Astrocyte (in vitro differentiated cells and primary cell): ENCODE measurements at regions not wholly inside any gene's neighbourhood (a gene's known extent, or its start where the extent isn't known, plus 50 kb on each side); places are given as distances from the start of the nearest gene placed in this dataset.
"Not testable (repeated sequence)": the region's sequence is repeated elsewhere in the genome, so short reads cannot be mapped to it uniquely, and the experiment has no call there.

Experiments used
- DNase-seq: peaks from one replicate; pipeline ENCODE4 v3.0.0-alpha.2; 2010; ENCODE audit warnings: low read depth
- FAIRE-seq: peaks from 2 replicates; lab custom pipeline; 2011; peaks lifted over from hg19 to GRCh38; lab: Jason Lieb, UNC
- H2AFZ ChIP-seq: 2 replicates; pipeline ENCODE4 v1.6.0; 2012; ENCODE audit warnings: low read depth, low read length, inconsistent platforms
- H3K27ac ChIP-seq: 2 replicates; pipeline ENCODE4 v1.5.1; 2011; ENCODE audit warnings: low read depth, low read length, inconsistent platforms
- H3K27me3 ChIP-seq: 2 replicates; pipeline ENCODE4 v1.6.0; 2011; ENCODE audit warnings: low read length, inconsistent platforms; ENCODE audit not compliant: insufficient read depth
- H3K36me3 ChIP-seq: 2 replicates; pipeline ENCODE4 v1.5.1; 2011; ENCODE audit warnings: low read length, inconsistent platforms; ENCODE audit not compliant: insufficient read depth
- H3K4me1 ChIP-seq: 2 replicates; pipeline ENCODE4 v1.5.1; 2011; ENCODE audit warnings: low read length, inconsistent platforms; ENCODE audit not compliant: insufficient read depth
- H3K4me2 ChIP-seq: 2 replicates; pipeline ENCODE4 v1.6.0; 2012; ENCODE audit warnings: low read length, inconsistent platforms
- H3K4me3 ChIP-seq: 2 replicates; pipeline ENCODE4 v1.5.1; 2011; ENCODE audit warnings: low read depth, mild to moderate bottlenecking, low read length, inconsistent platforms; ENCODE audit not compliant: insufficient read depth
- H3K79me2 ChIP-seq: 2 replicates; pipeline ENCODE4 v1.6.0; 2012; ENCODE audit warnings: mild to moderate bottlenecking, low read length, inconsistent platforms; ENCODE audit not compliant: insufficient read depth
- H3K9ac ChIP-seq: 2 replicates; pipeline ENCODE4 v1.6.0; 2012; ENCODE audit warnings: mild to moderate bottlenecking, low read length, inconsistent platforms
- H3K9me3 ChIP-seq: 2 replicates; pipeline ENCODE4 v1.5.1; 2012; ENCODE audit warnings: low read depth, mild to moderate bottlenecking, low read length, inconsistent platforms; ENCODE audit not compliant: insufficient read depth
- H4K20me1 ChIP-seq: 2 replicates; pipeline ENCODE4 v1.6.0; 2012; ENCODE audit warnings: low read length, inconsistent platforms; ENCODE audit not compliant: insufficient read depth
- H3K27ac Mint-ChIP-seq: one replicate; pipeline ENCODE4 v1.8.0; 2021; ENCODE audit warnings: mild to moderate bottlenecking, mixed read lengths; ENCODE audit not compliant: unreplicated experiment
- H3K27me3 Mint-ChIP-seq: one replicate; pipeline ENCODE4 v1.8.0; 2021; ENCODE audit warnings: low read depth, mixed read lengths; ENCODE audit not compliant: unreplicated experiment
- H3K36me3 Mint-ChIP-seq: one replicate; pipeline ENCODE4 v1.8.0; 2021; ENCODE audit warnings: low read depth, mixed read lengths; ENCODE audit not compliant: unreplicated experiment
- H3K4me1 Mint-ChIP-seq: one replicate; pipeline ENCODE4 v1.8.0; 2021; ENCODE audit warnings: low read depth, mixed read lengths; ENCODE audit not compliant: unreplicated experiment
- H3K4me3 Mint-ChIP-seq: one replicate; pipeline ENCODE4 v1.8.0; 2021; ENCODE audit warnings: mild to moderate bottlenecking, moderate library complexity, mixed read lengths; ENCODE audit not compliant: unreplicated experiment
- H3K9me3 Mint-ChIP-seq: one replicate; pipeline ENCODE4 v1.8.0; 2021; ENCODE audit warnings: mild to moderate bottlenecking, mixed read lengths; ENCODE audit not compliant: unreplicated experiment
- CTCF ChIP-seq: IDR thresholded peaks from 2 replicates; pipeline ENCODE4 v1.5.1; 2011; ENCODE audit warnings: low read depth, mild to moderate bottlenecking, inconsistent platforms, low read length, moderate library complexity; ENCODE audit not compliant: insufficient read depth
- EZH2 ChIP-seq: IDR thresholded peaks from 2 replicates; pipeline ENCODE4 v1.6.1; 2012; ENCODE audit warnings: mild to moderate bottlenecking, low read length, inconsistent platforms; ENCODE audit not compliant: insufficient read depth

- Mint-ChIP-seq H3K27ac (no peak overlapping the region), H3K27me3 (no peaks in the 10 kb centered on the region), H3K4me1 (no peaks in the 10 kb centered on the region), H3K4me3 (no peak overlapping the region), H3K36me3 (no peaks in the 10 kb centered on the region), H3K9me3 (peaks cover 6% of the 10 kb centered on the region)
- no peak for DNase-seq
- Histone ChIP-seq H3K27me3 (no peaks in the 10 kb centered on the region), H4K20me1 (no peaks in the 10 kb centered on the region), H3K9me3 (no peaks in the 10 kb centered on the region), H3K27ac (no peak overlapping the region), H3K9ac (no peak overlapping the region), H3K4me1 (no peaks in the 10 kb centered on the region), H2AFZ (no peak overlapping the region), H3K4me3 (no peak overlapping the region), H3K4me2 (no peak overlapping the region), H3K79me2 (no peaks in the 10 kb centered on the region), H3K36me3 (no peaks in the 10 kb centered on the region)
- FAIRE-seq: no peak
- TF ChIP-seq CTCF (no peak), EZH2 (no peak)
Measured at GRCh38 chrX:111624169-111624568, 56.8 kb upstream of the ALG13 start.

DNA sequence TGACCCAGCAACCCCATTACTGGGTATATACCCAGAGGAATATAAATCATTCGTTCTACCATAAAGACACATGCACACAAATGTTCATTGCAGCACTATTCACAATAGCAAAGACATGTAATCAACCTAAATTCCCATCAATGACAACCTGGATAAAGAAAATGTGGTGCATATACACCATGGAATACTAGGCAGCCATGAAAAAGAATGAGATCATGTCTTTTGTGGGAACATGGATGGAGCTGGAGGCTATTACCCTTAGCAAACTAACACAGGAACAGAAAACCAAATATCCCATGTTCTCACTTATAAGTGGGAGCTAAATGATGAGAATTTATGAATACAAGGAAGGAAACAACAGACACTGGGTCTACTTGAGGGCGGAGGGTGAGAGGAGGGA is 53.7 kb upstream of the ALG13 start:
- H3K36me3 Mint-ChIP-seq, H3K4me1 Mint-ChIP-seq, H3K27me3 Mint-ChIP-seq, H2AFZ ChIP-seq, H3K9me3 Mint-ChIP-seq, H3K27me3 ChIP-seq, H3K4me1 ChIP-seq, H3K27ac Mint-ChIP-seq, DNase-seq, H3K9me3 ChIP-seq, H3K27ac ChIP-seq, H3K4me3 Mint-ChIP-seq, H3K4me2 ChIP-seq, H3K36me3 ChIP-seq, H3K4me3 ChIP-seq, H3K79me2 ChIP-seq, H3K9ac ChIP-seq, H4K20me1 ChIP-seq: not testable (repeated sequence)
- FAIRE-seq: peak; percentile 49
